GM19238 (cell line): ENCODE measurements at regions not wholly inside any gene's neighbourhood (a gene's known extent, or its start where the extent isn't known, plus 50 kb on each side); places are given as distances from the start of the nearest gene placed in this dataset.
A peak's percentile ranks its signal among the peaks of the same experiment; 100 is the strongest.
"Not testable (repeated sequence)": the region's sequence is repeated elsewhere in the genome, so short reads cannot be mapped to it uniquely, and the experiment has no call there.

Experiments
- DNase-seq: peaks from one replicate; pipeline ENCODE4 v3.0.0; 2011; ENCODE audit warnings: low spot score; ENCODE audit not compliant: insufficient read length

DNA sequence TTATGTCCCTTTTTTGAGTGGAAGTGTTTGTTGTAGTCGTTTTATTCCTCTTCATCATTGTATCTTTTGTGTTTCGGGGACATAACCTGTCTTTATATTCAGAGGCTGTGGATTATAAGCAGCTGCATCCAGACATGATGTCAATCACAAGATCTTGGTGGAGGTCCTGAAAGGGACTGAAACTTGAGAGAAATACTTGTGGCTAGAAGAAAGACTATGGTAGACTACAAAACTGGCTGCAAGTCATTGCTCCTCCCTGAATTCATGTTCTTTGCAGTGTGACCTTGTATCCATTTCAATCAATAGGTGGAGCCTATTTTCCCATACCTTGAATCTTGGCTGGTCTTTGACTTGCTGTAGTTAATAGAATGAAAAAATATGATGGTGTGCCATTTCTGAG is 442.4 kb upstream of the PLXNA2 start:
- DNase-seq: no peak

DNA sequence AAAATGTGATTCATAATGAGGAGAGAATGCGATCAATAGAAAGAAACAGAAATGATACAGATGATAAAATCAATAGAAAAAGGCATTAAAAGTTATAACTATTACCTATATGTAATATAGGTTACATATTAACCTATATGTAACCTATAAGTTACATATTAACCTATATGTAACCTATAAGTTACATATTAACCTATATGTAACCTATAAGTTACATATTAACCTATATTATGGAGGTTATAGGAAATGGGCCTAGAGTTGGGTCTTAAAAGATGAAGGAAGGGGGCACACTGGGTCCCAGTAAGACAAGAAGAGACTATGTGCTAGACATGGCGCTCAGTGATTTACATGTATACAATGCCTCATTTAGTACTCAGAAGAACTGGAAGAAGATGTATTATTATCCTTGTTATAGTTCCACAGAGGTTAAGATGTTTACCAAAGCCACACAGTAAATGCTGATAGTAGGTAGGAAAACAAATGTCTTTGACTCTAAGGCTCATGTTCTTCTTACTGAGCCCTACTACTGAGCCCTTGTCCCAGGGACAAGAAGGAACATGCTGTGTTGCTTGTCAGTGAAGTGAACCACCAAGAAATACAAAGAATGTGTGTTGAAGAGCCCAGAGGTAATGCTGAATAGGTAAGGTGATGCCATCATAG is 444.6 kb upstream of the PLXNA2 start:
- no peak for DNase-seq

DNA sequence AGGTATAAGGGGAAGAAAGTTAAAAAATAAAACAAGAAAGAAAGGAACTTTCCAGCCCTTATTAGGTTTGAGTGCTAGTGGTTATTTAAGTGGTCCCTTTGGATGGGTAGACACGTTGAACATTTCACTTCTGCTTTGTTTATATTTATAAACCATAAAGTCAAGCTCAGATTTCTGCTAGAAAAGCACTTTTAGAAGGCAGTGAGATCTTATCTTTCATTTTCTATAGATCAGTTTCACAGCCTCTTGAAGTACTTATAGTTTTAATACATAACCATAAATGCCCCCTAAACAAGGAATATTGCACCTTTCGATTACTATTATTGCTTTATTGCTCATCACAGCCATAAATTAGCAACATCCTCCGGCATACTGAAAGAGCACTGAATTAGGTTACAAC is 446.8 kb upstream of the PLXNA2 start:
- no peak for DNase-seq

DNA sequence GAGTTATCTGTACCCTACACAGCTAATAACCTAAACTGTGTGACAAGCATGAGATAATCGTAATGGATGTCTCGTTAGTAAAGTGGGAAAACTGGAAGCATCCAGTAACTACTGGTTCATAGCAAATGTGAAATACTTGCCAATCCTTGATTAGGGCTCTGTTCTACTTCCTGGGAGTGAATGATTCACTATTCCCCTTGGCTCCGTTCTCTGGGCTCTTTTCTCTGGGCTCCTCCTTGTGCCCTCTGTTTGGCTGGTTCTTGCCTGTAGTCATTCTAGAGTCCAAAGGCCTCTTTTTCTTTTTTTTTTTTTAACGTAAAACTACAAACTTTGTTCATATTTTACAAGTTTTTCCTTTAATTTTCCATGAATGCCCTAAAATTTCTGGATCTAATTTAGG is 465.8 kb upstream of the PLXNA2 start:
- DNase-seq: no peak

DNA sequence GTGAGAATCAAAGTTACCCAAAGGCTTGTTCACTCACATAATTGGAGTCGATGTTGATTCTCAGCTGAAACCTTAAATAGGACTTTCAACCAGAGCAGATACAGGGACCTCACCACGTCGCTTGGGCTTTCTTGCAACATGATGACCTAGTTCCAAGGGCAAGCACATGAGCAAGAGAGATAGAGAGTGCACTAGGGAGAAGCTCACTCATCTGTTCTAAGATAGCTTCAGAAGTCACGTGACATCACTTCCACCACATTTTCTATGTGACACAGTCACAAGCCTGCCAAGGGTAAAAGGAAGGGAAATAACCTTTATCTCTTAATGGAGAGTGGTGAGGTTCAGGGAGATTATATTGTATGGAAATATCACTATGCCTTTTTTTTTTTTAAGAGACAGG is 470.1 kb upstream of the PLXNA2 start:
- DNase-seq: no peak

DNA sequence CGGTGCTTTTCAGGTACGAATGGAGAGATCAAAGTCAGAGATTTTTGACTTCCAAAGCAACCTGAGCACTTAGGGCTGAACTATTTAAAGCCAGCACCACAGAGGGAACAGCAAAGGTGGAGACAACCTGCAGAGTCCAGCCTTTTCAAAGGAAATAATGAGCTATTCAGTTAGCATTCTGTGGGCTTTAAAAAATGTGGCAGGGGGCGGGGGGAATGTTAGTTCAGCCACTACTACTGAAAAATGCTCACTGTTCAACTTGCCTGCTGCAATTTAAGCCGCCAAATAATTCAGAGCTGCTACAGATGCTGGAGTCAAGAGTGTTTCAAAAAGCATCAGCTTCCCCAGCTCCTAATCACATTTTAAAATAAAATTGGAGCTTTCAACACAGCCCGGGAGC is 473.3 kb upstream of the PLXNA2 start:
- no peak for DNase-seq

DNA sequence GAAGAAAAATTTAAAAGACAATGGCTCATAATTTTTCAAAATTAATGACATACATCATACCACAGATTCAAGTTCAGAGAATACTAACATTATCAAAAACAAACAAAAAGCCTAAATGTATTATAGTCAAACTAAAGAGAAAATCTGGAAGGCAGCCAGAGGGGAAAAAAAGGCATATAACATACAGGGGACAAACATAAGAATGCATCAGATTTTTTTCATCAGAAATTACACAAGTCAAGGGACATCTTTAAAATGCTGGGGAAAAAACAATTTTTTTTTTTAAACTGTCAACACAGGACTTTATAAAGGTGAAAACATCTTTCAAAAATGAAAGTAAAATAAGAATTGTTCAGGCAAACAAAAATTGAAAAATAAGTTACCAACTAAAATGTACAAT is 478.4 kb upstream of the PLXNA2 start:
- DNase-seq: no peak

DNA sequence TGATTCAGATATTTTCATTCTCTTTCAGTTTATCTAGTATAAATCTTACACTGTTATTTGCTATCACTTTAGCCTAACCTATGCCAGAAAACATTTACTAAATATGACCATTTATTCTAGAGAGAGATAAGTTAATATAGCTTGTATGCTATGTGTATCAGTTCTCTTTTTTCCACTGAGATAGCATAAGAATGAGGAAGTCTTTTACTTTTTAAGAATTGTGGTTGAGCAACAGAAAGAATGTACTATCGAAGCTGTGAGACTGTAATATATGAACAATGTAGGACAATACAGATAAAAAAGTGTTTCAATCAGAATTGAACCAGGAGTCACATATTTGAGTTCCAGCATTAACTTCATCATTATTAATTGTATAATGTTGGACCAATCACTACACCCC is 479.9 kb upstream of the PLXNA2 start:
- DNase-seq: no peak

DNA sequence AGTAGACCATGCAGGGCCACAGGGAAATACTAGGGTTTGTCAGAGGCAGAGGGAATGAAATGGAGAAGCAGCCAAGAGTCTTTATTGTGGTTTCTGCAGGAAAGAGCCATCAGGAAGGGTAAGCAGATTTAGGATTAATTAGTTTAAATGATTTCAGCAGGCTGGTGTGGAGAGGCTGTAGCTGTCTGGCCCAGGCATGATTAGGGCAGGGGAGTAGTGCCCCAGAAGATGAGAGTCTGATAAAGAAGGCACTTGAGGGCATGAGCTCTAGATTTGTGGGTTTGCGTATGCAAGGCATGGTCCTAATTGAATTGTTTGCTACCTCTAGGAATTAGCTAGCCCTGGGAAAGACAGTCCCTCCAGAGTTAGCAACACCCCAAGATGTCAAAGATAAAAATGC is 484.6 kb upstream of the PLXNA2 start:
- no peak for DNase-seq

DNA sequence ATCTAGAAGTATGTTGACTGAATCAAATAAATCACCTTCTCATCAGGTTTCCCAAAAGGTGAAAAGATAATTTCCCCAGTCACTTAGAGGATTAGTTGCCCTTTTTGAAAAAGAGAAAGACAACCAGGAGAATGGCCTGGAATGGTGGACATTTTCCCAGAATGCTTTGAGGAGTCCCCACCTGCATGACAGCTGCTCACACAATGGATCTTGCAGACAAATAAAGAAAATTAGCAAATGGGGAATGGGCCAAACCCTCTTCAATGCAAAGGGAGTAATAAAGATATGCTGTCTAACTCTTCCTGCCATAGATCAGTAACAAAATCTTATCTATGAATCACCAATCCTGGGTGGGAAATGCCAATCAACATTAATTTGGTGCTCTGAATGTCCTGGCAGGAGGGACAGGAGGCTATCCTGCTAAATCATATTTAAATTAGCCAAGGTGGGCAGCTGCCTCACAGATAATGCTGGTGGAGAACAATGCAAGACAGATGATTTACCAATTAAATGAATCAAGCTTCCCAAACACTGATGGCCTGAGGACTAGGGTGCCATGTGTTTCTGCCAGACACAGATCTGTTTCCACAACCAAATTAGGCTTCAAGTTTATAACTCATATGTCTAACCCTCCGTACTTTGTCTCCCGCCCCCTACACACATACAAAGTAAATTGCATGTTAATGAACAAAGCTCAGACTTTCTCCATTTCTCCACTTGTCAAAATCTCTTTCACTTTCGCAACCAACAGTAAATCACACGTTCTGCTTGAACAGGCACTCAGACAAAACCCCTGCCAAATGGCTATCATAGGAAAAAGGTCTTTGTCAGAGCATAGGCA is 488.0 kb upstream of the PLXNA2 start:
- DNase-seq: peak; percentile 13

DNA sequence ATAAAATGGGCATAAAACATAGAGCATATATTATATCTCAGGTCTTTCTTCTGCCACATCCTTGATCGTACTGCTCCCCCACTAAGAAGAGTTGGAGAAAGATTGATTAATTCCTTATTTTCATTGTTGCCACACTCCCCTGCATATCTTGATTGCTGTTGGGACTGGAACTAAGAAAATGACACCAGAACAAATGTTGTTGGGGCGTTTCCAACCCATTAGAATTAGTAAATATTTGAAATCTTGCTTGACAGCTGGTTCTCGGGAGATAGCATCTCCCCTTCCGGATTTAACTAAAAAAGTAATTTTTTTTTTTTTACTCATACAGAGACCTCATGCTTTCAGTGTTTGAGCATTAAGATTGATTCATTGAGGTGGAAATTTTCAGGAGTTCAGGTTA is 493.0 kb upstream of the PLXNA2 start:
- DNase-seq: no peak

DNA sequence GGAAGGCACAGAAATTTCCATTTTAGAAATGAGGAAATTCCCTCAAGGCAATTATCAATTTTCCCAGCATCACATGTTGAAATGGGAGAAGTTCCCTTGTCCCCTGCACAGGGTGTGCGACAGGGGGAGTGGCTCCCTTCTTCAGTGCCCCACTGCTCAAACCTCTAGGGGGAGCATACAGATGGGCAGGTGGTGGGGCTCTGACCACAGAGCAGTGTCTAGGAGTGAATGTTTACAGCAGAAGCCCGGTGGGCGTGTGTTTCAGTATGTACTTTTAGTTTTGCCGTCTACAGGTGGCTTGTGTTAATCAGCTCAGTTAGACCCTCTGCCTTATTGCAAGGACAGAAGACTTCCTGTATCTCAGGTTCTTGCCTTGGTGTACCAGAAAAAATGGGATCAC is 493.7 kb upstream of the PLXNA2 start:
- no peak for DNase-seq

DNA sequence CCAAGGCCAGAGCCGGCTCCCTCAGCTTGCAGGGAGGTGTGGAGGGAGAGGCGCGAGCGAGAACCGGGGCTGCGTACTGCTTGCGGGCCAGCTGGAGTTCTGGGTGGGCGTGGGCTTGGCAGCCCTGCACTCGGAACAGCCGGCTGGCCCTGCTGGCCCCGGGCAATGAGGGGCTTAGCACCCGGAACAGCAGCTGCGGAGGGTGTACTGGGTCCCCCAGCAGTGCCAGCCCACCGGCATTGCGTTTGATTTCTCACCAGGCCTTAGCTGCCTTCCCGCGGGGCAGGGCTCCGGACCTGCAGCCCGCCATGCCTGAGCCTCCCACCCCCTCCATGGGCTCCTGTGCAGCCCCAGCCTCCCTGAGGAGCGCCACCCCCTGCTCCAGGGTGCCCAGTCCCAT is 495.5 kb upstream of the PLXNA2 start:
- not testable (repeated sequence) for DNase-seq

DNA sequence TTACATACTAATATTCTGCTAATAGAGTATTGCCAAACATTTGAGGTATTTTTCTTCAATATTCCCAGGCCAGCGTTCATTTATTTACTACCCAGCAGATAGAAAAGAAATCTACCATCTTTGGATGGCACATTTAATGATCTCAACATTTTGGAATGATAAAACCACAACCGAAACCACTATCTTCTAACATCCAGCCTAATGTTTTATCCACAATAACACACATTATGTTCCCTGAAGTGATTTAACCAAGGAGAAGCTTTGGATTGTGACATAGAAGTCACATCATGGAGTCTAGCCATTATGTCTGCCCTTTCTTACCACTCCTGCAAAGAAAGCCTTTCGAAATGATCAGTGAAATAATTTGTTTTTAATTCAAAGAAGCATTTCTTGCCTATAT is 497.1 kb upstream of the PLXNA2 start:
- DNase-seq: no peak

DNA sequence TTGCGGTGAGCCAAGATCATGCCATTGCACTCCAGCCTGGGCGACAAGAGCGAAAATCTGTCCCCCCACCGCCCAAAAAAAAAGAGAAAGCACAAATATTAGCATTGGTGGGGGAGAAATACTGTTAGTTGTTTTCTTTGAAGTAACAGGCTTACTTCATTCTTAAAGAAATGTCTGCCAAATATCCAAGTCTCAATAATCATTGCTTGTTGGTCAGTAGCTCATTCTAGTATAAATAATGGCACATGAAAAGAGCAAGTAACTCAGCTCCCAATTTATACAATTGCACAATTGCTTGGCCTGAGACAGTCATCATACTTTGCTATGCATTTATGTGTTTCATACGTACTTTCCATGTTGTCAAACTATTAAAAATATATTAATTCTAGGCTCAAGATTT is 499.2 kb upstream of the PLXNA2 start:
- no peak for DNase-seq

DNA sequence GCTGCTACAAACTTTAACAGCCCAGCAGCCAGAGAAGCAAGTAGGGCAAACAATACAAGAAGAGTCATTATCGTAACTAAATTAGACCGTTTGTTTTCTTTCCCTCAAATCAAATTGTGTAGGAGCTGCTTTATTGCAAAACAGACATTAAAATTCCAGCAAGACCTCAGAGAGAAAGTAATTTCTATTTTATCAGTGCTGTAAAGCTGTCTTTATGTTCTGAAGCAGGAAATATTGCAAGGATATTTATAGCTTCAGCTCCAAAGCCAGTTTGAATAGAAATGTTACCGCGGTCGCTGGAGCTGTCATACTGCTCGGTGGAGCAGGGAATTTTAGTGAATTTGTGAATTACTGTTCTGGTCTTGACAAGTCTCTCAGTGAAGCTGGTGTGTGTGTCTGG is 503.8 kb upstream of the PLXNA2 start:
- no peak for DNase-seq

DNA sequence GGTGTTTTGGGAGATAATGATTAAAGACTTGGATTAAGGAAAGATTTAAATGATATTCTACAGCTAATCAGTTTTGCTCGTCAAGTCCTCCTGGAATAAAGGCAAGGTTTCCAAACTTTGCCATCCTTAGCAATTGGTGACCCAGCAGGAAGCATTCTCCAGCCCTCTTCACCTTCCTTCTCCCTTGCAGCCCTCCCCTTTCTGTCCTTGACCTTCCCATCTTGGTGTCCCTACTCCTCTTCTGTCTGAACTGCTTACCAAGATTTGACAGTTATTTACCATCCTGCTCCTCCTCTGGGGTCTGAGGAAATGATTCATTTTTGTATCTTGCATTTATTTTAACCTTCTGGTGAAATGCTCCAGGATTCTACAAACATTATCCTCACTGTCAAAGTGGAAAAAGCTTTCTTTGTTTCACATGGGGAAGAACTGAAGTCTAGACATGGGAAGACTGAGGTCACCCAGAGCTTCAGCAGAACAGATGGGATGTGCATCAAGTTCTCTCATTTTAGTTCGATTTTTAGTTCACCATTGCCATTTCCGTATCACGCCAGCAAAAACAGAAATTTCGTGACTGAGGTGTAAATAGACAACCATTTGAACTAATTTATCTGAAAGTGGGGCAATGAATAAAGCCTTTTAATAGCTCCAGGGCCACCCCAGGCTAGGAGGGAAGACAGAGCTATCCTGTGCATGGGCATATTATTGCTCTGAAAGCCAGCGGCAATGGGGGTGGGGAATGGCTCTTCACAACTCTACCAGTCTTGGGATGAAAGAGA is 504.4 kb upstream of the PLXNA2 start:
- no peak for DNase-seq

DNA sequence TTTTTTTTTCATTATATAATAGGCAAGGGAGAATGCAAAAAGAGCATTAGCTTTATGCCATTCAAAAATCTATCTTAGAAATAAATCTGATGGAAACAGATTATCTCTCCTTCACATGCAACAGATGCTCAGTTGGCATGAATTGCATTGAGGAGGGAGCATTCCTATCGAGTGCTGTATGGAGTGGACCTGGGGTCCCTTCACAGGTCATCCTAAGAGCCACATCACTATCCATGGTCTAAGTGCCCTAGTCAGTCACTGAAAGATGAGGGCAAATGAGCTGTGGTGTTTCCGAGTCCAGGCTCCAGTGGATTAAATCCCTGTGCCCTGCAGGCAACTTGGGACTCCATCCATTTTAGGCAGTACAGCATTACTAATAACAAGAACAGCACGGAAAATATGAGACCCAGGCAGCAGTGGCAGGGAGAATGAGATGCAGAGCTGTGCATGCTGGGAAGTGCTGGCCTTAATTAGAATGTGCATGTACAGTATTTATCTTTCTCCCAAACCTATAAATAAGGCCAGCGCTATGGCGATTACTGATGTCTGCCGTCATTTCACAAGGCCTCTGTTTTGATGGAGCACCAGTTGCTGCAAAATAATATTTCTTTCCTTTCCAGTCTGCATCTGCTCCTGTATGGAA is 512.3 kb upstream of the PLXNA2 start:
- DNase-seq: no peak

DNA sequence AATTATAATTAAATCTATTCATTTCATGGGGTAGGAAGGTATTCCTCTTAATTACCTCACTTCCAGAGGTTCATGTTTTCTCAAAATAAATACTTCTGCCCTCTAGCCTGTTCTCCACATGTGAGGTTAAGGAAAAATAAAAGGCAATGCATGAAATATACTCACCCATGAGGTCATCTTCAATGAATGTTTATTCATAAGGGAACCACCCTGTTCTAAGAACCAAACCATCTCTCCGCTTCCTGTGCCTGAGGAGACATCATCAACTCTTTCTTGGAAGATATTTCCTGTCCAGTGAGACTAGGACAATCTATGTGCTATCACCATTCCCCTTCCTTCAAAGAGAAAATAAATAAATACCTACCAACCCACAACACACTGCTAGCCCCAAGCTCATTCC is 513.7 kb upstream of the PLXNA2 start:
- DNase-seq: no peak

DNA sequence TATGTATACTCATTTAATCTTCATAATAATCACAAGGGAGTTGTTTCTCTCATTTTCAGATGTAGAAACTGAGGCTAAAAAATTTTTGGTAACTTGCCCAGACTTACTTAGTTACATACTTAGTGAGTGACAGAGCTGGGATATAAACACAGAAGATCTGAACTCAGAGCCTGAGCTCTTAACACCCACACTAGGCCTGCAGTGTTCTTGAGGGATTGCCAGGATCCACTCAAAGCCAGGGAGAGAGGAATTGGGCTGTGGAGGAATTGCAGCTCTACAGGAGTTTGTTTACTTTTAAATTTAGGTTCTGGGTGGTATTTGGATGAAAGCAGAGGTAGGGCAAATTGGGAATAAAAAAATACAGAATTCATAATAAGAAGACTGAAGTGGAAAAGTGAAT is 515.1 kb upstream of the PLXNA2 start:
- DNase-seq: no peak

DNA sequence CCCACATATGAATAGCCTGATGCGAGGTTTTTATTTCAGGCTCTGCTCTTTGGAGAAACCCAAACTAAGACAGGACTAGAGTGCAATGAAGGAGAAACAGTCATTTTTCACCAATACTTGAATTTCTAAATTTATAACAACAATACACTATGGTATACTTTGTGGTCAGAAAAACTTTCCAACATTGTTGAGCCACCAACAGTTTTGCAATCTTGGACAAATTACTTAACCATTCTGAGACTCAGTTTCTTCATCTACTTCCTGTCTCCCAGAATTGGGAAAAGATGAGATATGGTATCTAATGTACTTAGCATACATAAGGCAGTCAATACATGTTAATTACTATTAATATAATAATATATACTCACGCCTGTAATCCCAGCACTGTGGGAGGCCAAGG is 519.8 kb upstream of the PLXNA2 start:
- no peak for DNase-seq

DNA sequence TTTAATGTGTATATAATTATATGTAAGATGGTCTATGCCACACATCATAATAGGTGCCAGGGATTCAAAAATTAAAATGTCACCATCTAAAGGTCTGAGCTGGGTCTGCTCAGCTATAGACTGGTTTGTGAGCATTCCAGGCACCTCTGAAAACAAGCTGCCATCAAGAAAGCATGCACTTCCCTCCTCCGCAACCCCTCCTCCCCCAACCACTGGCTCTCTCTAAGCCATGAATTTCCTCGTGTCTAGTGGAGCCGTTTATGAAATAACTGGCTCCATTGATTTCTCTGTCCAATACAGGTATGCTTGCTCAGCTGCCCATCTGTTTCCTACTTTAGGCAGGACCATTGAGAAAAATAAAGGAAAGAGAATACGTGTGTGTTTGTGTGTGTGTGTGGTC is 522.6 kb upstream of the PLXNA2 start:
- no peak for DNase-seq
